Esophagus muscularis mucosa (tissue), 4 donors: ENCODE measurements at regions not wholly inside any gene's neighbourhood (a gene's known extent, or its start where the extent isn't known, plus 50 kb on each side); places are given as distances from the start of the nearest gene placed in this dataset.

ENCODE experiments used
- EP300 ChIP-seq: sonication (generic); formaldehyde crosslinking; IDR thresholded peaks from one replicate; pipeline ENCODE4 v1.6.1; 2017; ENCODE audit warnings: antibody characterized with exemption
- POLR2A ChIP-seq: fragments of 450-650 bp; IDR thresholded peaks from one replicate; pipeline ENCODE4 v1.6.1; 2017; ENCODE audit warnings: antibody characterized with exemption, moderate library complexity, mild to moderate bottlenecking, low read depth
- POLR2AphosphoS5 ChIP-seq, 2 donors: sonication (generic); formaldehyde crosslinking; IDR thresholded peaks; one replicate each; pipeline ENCODE4 v1.6.1; 2017; ENCODE audit warnings: antibody characterized with exemption in 2 of 2
- TF ChIP-seq, protein P1 (sequence below), 3 experiments: fragments of 200-600 bp in 2 of 3; fragments of 450-650 bp in 1 of 3; sonication (generic) in 2 of 3; IDR thresholded peaks; one replicate each; pipeline ENCODE4 v1.5.1; 2017 to 2019; ENCODE audit warnings: antibody characterized with exemption in 3 of 3, mild to moderate bottlenecking in 2 of 3, moderate library complexity in 1 of 3

DNA sequence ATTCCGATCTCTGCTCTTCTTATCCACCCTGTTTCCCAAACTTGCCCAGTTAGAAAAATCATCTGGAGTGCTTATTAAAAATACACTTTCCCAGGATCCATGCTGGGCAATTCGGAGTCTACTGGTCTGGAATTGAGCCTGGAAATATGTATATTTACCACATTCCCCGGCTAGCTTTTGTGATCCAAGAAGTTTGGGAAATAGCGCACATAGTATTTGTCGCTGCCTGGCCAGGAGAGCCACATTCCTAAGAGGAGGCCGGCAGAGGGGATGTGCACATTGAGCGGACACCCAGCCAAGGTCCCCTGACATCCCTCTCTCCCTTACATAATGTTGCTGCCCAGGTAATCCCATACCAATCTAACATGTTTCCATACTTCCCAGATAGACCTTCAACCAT is 62.1 kb upstream of the TMEM97 start:
- TF ChIP-seq, protein P1, sequence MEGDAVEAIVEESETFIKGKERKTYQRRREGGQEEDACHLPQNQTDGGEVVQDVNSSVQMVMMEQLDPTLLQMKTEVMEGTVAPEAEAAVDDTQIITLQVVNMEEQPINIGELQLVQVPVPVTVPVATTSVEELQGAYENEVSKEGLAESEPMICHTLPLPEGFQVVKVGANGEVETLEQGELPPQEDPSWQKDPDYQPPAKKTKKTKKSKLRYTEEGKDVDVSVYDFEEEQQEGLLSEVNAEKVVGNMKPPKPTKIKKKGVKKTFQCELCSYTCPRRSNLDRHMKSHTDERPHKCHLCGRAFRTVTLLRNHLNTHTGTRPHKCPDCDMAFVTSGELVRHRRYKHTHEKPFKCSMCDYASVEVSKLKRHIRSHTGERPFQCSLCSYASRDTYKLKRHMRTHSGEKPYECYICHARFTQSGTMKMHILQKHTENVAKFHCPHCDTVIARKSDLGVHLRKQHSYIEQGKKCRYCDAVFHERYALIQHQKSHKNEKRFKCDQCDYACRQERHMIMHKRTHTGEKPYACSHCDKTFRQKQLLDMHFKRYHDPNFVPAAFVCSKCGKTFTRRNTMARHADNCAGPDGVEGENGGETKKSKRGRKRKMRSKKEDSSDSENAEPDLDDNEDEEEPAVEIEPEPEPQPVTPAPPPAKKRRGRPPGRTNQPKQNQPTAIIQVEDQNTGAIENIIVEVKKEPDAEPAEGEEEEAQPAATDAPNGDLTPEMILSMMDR (IDR thresholded peaks at IDR 0.05), result no peak
- TF ChIP-seq POLR2A (no peak), POLR2AphosphoS5 (IDR thresholded peaks at IDR 0.05) (no peak), EP300 (no peak)
